CD14-positive monocyte (primary cell): ENCODE measurements at regions not wholly inside any gene's neighbourhood (a gene's known extent, or its start where the extent isn't known, plus 50 kb on each side); places are given as distances from the start of the nearest gene placed in this dataset.

Experiments used
- DNase-seq, 3 donors: peaks; one replicate each; pipeline ENCODE4 v3.0.0-alpha.2; 2011 to 2022
- H2AFZ ChIP-seq: 2 replicates; pipeline ENCODE4 v1.6.0; 2012; ENCODE audit warnings: mild to moderate bottlenecking, low read depth, low read length, inconsistent platforms; ENCODE audit not compliant: insufficient read depth, poor library complexity, severe bottlenecking
- H3K27ac ChIP-seq, 2 donors: 1 replicate in 1 of 2; 2 replicates in 1 of 2; pipeline ENCODE4 v1.5.1; 2012 to 2013; ENCODE audit warnings: low read length in 2 of 2, control low read depth in 1 of 2, inconsistent platforms in 1 of 2, low read depth in 1 of 2, mild to moderate bottlenecking in 1 of 2
- H3K27me3 ChIP-seq, 2 donors: one replicate each; pipeline versions ENCODE4 v1.6.0 to v1.6.1; 2011 to 2013; ENCODE audit warnings: low read length in 2 of 2; ENCODE audit not compliant: control insufficient read depth in 2 of 2, insufficient read depth in 2 of 2
- H3K36me3 ChIP-seq, 2 donors: replicated peaks in 1 of 2; 1 replicate in 1 of 2; 2 replicates in 1 of 2; pipeline versions ENCODE4 v1.5.1 to v1.6.1; 2012 to 2013; ENCODE audit warnings: low read length in 2 of 2, control low read depth in 1 of 2, inconsistent platforms in 1 of 2, mild to moderate bottlenecking in 1 of 2; ENCODE audit not compliant: insufficient read depth in 2 of 2, control insufficient read depth in 1 of 2
- H3K4me1 ChIP-seq, 2 donors: 1 replicate in 1 of 2; 2 replicates in 1 of 2; pipeline versions ENCODE4 v1.5.1 to v1.6.1; 2012 to 2013; ENCODE audit warnings: low read length in 2 of 2, control low read depth in 1 of 2, inconsistent platforms in 1 of 2, mild to moderate bottlenecking in 1 of 2, moderate library complexity in 1 of 2; ENCODE audit not compliant: insufficient read depth in 2 of 2, control insufficient read depth in 1 of 2
- H3K4me2 ChIP-seq: replicated peaks from 2 replicates; pipeline ENCODE3; 2012; ENCODE audit warnings: low read length, moderate library complexity, mild to moderate bottlenecking; ENCODE audit not compliant: poor library complexity, severe bottlenecking; ENCODE audit errors: extremely low read depth
- H3K4me3 ChIP-seq, 3 experiments: fragments of 200-600 bp in 1 of 3; sonication (generic) in 1 of 3; replicated peaks in 1 of 3; 1 replicate in 2 of 3; 2 replicates in 1 of 3; pipeline ENCODE4 v1.5.1; 2011 to 2013; ENCODE audit warnings: low read length in 3 of 3, mild to moderate bottlenecking in 3 of 3, control low read depth in 2 of 3, low read depth in 2 of 3, inconsistent platforms in 1 of 3, moderate library complexity in 1 of 3
- H3K79me2 ChIP-seq: 2 replicates; pipeline ENCODE4 v1.6.0; 2012; ENCODE audit warnings: mild to moderate bottlenecking, control low read depth, inconsistent platforms, low read length, moderate library complexity; ENCODE audit not compliant: insufficient read depth
- H3K9ac ChIP-seq: 2 replicates; pipeline ENCODE4 v1.6.0; 2017; ENCODE audit warnings: low read length, mild to moderate bottlenecking; ENCODE audit not compliant: insufficient read depth, poor library complexity, severe bottlenecking
- H3K9me3 ChIP-seq, 2 donors: replicated peaks in 1 of 2; 1 replicate in 1 of 2; 2 replicates in 1 of 2; pipeline versions ENCODE4 v1.5.1 to v1.6.1; 2012 to 2013; ENCODE audit warnings: low read length in 2 of 2, control low read depth in 1 of 2; ENCODE audit not compliant: control insufficient read depth in 1 of 2, insufficient read depth in 1 of 2
- H4K20me1 ChIP-seq: 2 replicates; pipeline ENCODE4 v1.6.0; 2012; ENCODE audit warnings: mild to moderate bottlenecking, low read length, control low read depth, moderate library complexity; ENCODE audit not compliant: insufficient read depth
- H3K27ac Mint-ChIP-seq, 7 donors: one replicate each; pipeline ENCODE4 v1.8.0; 2020; ENCODE audit warnings: mild to moderate bottlenecking in 7 of 7, mixed read lengths in 7 of 7, moderate library complexity in 6 of 7, inconsistent platforms in 2 of 7
- H3K27me3 Mint-ChIP-seq, 3 donors: one replicate each; pipeline ENCODE4 v1.8.0; 2021 to 2022; ENCODE audit warnings: low read depth in 3 of 3, mild to moderate bottlenecking in 3 of 3, mixed read lengths in 3 of 3, moderate library complexity in 3 of 3, inconsistent platforms in 1 of 3
- H3K36me3 Mint-ChIP-seq, 2 donors: one replicate each; pipeline ENCODE4 v1.8.0; 2020; ENCODE audit warnings: mixed read lengths in 2 of 2, inconsistent platforms in 1 of 2, mild to moderate bottlenecking in 1 of 2
- H3K4me1 Mint-ChIP-seq: one replicate; pipeline ENCODE4 v1.8.0; 2020; ENCODE audit warnings: mild to moderate bottlenecking, mixed read lengths
- H3K4me3 Mint-ChIP-seq, 2 donors: one replicate each; pipeline ENCODE4 v1.8.0; 2020; ENCODE audit warnings: mild to moderate bottlenecking in 2 of 2, mixed read lengths in 2 of 2, moderate library complexity in 1 of 2
- H3K9me3 Mint-ChIP-seq, 7 donors: one replicate each; pipeline ENCODE4 v1.8.0; 2020 to 2022; ENCODE audit warnings: mixed read lengths in 7 of 7, mild to moderate bottlenecking in 6 of 7, moderate library complexity in 6 of 7, inconsistent platforms in 2 of 7
- CTCF ChIP-seq: fragments of 200-600 bp; IDR thresholded peaks from one replicate; pipeline ENCODE4 v1.8.0; 2022; ENCODE audit warnings: antibody characterized with exemption, mild to moderate bottlenecking
- WGBS: methylation state at CpG from one replicate; pipeline ENCODE4 v1.1.5; 2013; ENCODE audit warnings: missing lambda C conversion rate; ENCODE audit not compliant: insufficient coverage; 5-methylcytosine and 5-hydroxymethylcytosine counted together
- intact Hi-C, 2 donors: fragments of 100-400 bp; cut with micrococcal nuclease; formaldehyde crosslinking; loops; one replicate each; pipeline versions ENCODE4 v1.15.0 to v1.15.1; 2023

- H3K27me3 Mint-ChIP-seq: peaks cover 4 to 9% (median 5%) of the 10 kb centered on the region in 3 donors
- no peak overlapping the region for H3K4me3 ChIP-seq
- H3K4me1 Mint-ChIP-seq: no peaks in the 10 kb centered on the region
- H3K36me3 Mint-ChIP-seq: no peaks in the 10 kb centered on the region
- H3K9ac ChIP-seq: no peak overlapping the region
- no peaks in the 10 kb centered on the region for H3K79me2 ChIP-seq
- H3K27ac ChIP-seq: no peak overlapping the region
- no peak overlapping the region for H2AFZ ChIP-seq
- no peaks in the 10 kb centered on the region for H3K27me3 ChIP-seq
- DNase-seq: no peak
- H4K20me1 ChIP-seq: no peaks in the 10 kb centered on the region
- TF ChIP-seq CTCF: no peak
- H3K4me3 Mint-ChIP-seq: no peak overlapping the region
- peaks cover 0 to 2% (median 0%) of the 10 kb centered on the region in 7 donors for H3K9me3 Mint-ChIP-seq
- H3K27ac Mint-ChIP-seq: peak overlapping the region in 1 of 7 donors; percentile 8
- H3K9me3 ChIP-seq: no peaks in the 10 kb centered on the region
- no peaks in the 10 kb centered on the region for H3K4me1 ChIP-seq
- H3K4me2 ChIP-seq: no peak overlapping the region
- WGBS: 98% methylated on average over 3 of the region's 5 CpGs
- intact Hi-C loops: no loop called here
- H3K36me3 ChIP-seq: no peaks in the 10 kb centered on the region
Measured at GRCh38 chr10:93216341-93216985, 142.8 kb downstream of the CYP26A1 start.

GRCh38 chr10:93218386-93218785 lies 144.7 kb downstream of the CYP26A1 start:
- Histone ChIP-seq H3K36me3 (no peaks in the 10 kb centered on the region), H3K4me3 (no peak overlapping the region), H4K20me1 (no peaks in the 10 kb centered on the region), H3K9me3 (no peaks in the 10 kb centered on the region), H2AFZ (no peak overlapping the region), H3K79me2 (no peaks in the 10 kb centered on the region), H3K4me1 (no peaks in the 10 kb centered on the region), H3K27me3 (no peaks in the 10 kb centered on the region), H3K4me2 (no peak overlapping the region), H3K9ac (no peak overlapping the region), H3K27ac (no peak overlapping the region)
- Mint-ChIP-seq H3K9me3 (peaks cover 0 to 3% (median 0%) of the 10 kb centered on the region in 7 donors), H3K4me1 (no peaks in the 10 kb centered on the region), H3K27me3 (peaks cover 0 to 9% (median 4%) of the 10 kb centered on the region in 3 donors), H3K4me3 (no peak overlapping the region), H3K36me3 (no peaks in the 10 kb centered on the region), H3K27ac (no peak overlapping the region)
- intact Hi-C loops: no loop called here
- no peak for TF ChIP-seq CTCF
- no peak for DNase-seq
